ENCODE measurements at regions not wholly inside any gene's neighbourhood (a gene's known extent, or its start where the extent isn't known, plus 50 kb on each side); places are given as distances from the start of the nearest gene placed in this dataset.

GRCh38 chr5:8727396-8727795 is 818.5 kb downstream of the SEMA5A start:
- no peak for TF ChIP-seq CTCF (IDR thresholded peaks at IDR 0.05; ENCODE audit: low read depth, low read length)
- no peak for TF ChIP-seq EZH2phosphoT487 (IDR thresholded peaks at IDR 0.05; ENCODE audit: low read depth)
